Activated CD4-positive, alpha-beta T cell treated with anti-CD3 and anti-CD28 coated beads, Interleukin-2, amount 50 U/mL, for 24 hours (primary cell): ENCODE measurements at regions not wholly inside any gene's neighbourhood (a gene's known extent, or its start where the extent isn't known, plus 50 kb on each side); places are given as distances from the start of the nearest gene placed in this dataset.
"Not testable (repeated sequence)": the region's sequence is repeated elsewhere in the genome, so short reads cannot be mapped to it uniquely, and the experiment has no call there.

ENCODE experiments used
- DNase-seq, 2 donors: peaks; one replicate each; pipeline ENCODE4 v3.0.0-alpha.2; 2020; ENCODE audit warnings: low read depth in 1 of 2, low spot score in 1 of 2

- DNase-seq: no peak
Observed at GRCh38 chr9:7479300-7479699, 320.3 kb downstream of the DMAC1 start.

DNA sequence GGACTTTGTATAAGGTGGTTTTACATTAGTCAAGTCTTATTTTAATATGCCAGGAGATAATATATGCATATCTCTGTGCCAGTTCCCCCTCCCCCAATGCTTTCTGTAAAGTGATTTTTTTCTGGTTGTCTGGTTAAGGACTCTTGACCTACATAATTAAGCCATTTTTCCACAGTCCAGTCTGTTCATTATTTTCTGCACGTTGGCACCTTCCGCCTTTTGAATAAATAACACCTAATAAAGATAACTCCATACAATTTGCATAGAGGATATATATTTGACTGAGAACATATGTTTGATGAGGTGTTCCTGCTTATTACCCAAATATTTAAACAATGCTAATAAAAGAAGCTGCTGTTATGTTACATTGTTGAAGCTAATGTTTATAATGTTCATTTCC, 320.9 kb downstream of the DMAC1 start:
- no peak for DNase-seq

- DNase-seq: no peak
Observed at GRCh38 chr9:7467186-7467585, 332.4 kb downstream of the DMAC1 start.

DNA sequence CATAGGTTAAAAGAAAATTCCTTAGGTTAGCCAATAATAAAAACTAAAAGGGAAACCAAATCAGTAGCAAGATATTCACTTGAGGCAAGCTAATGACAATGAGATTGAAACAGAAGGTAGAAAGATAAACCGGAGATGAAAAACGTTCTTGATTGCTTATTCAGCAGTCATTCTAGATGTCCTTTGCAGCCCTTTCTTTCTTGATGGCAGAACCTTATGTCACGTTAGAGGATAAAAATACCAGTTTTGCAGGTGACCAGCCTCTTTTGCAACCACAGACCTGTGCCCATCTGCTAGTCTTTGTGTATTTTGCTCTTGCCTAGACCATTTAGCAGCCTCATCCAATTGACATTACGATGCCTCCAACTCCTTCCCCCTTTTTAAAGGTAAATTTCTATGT, 337.8 kb downstream of the DMAC1 start:
- no peak for DNase-seq

GRCh38 chr9:7456793-7457530, 342.6 kb downstream of the DMAC1 start:
- no peak for DNase-seq

DNA sequence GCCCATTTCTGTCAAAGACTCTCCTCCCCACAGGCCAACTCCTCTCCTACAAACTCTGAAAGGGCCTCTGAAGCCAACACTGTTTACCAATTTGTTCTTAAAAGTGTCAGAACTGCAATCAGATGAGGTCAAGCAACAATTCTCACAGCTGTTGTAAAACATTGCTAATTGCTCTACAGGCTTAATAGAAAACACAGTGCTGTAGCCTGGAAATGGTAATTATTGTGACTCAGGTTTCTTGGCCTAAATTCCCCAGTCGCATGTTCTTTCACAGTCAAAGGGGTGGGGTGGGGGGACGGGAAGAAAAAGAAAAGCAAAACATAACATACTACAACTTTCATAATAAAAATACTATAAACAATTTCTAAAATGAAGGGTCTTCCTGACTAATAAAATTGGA, 343.2 kb downstream of the DMAC1 start:
- no peak for DNase-seq

- no peak for DNase-seq
Observed at GRCh38 chr9:7454624-7455023, 345.0 kb downstream of the DMAC1 start.

GRCh38 chr9:7452378-7452777, 347.2 kb downstream of the DMAC1 start:
- no peak for DNase-seq

- no peak for DNase-seq
Observed at GRCh38 chr9:7451062-7451461, 348.5 kb downstream of the DMAC1 start.

DNA sequence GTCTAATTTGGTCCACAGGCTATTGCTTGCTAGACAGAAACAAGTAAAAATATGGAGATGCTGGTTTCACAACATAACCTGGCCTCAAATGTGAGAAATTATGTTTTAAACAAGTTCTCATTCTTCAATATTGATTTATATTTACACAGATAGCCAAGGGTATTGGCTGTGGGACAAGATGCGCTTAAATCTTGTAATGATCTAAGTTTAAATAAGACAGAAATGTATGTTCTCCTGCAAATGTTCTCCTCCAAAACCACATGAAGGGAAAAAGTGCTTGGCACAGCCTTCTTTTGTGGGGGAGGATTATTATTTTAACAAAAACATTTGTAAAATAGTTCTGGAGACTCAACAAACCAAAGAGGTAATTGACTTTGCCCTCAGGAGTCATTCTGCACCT, 356.0 kb downstream of the DMAC1 start:
- DNase-seq: no peak

GRCh38 chr9:7439355-7439995, 360.1 kb downstream of the DMAC1 start:
- DNase-seq: no peak

GRCh38 chr9:7436754-7437153, 362.8 kb downstream of the DMAC1 start:
- no peak for DNase-seq

DNA sequence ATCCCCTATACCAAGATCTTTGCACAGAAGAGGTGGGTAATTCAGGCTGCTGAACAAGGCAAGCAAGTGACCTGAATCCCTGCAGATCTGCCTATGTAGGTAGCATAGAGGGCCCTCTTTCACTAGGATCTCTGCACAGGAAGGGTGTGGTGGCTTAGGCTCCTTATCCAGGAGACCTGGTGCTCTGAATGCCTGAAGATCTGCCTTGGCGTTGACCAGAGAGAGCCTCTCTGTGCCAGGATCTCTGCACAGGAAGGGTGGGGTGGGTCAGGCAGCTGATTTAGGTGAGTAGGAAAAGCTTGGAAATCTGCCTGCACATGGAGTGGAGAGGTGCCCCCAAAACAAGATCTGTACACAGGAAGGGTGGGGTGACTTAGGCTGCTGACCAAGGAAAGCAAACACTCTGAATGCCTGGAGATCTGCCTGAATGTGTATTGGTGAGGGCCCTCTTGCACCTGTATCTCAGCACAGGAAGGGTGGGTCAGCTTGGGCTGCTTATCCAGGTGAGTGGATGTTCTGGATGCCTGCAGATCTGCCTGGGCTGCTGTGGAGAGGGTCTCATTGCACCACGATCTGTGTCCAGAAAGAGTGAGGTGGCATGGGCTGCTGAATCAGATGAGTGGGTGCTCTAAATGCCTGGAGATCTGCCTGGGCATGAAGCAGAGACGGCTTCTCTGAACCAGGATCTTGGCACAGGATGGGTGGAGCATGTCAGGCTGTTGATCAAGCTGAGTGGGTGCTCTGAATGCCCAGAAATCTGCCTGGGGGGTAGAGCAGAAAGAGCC, 365.9 kb downstream of the DMAC1 start:
- DNase-seq: no peak

GRCh38 chr9:7432989-7433388, 366.6 kb downstream of the DMAC1 start:
- DNase-seq: no peak

- not testable (repeated sequence) for DNase-seq
Observed at GRCh38 chr9:7417397-7417796, 382.2 kb downstream of the DMAC1 start.

DNA sequence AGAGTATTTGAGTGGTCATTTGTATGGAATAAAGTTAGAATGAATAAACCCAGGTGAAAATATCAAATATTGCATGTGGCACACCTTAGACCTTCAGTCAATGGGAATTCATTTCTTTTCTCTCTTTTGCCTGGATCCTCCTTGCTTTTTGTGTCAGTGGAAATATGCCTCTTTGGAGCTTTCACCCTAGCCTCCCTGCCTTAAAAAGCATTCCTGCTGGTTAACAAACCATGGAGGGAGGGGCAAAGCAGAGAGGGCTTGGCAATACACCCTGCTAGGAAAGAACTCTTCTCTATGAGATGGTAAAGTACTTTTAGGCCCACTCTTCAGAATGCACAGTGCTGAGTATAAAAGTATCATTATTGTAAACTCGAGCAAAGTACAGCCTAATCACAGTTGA, 383.7 kb downstream of the DMAC1 start:
- DNase-seq: no peak

GRCh38 chr9:7408845-7409244, 390.7 kb downstream of the DMAC1 start:
- no peak for DNase-seq

- no peak for DNase-seq
Observed at GRCh38 chr9:7407246-7407645, 392.3 kb downstream of the DMAC1 start.

GRCh38 chr9:7405924-7406604, 393.5 kb downstream of the DMAC1 start:
- no peak for DNase-seq

- DNase-seq: no peak
Observed at GRCh38 chr9:7403839-7404487, 395.6 kb downstream of the DMAC1 start.

GRCh38 chr9:7403028-7403389, 396.6 kb downstream of the DMAC1 start:
- no peak for DNase-seq
